H4 (cell line): ENCODE measurements at regions not wholly inside any gene's neighbourhood (a gene's known extent, or its start where the extent isn't known, plus 50 kb on each side); places are given as distances from the start of the nearest gene placed in this dataset.

Source experiments
- DNase-seq: peaks from one replicate; pipeline ENCODE4 v3.0.0-alpha.2; 2015; ENCODE audit warnings: low spot score

DNA sequence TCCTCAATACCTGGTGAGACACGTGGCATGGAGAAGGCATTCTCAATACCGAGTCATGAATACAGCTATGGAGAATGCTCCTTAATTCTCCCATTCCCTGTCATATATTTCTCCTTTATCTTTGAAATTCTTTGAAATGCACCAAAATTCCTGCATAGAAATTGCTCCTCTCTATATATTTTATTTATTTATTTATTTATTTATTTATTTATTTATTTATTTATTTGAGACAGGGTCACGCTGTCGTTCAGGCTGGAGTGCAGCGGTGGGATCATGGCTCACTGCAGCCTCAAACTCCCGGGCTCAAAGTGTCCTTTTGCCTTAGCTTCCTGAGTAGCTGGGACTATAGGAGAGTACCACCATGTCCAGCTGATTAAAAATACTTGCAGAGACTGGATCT is 190.3 kb upstream of the MAF start:
- no peak for DNase-seq

DNA sequence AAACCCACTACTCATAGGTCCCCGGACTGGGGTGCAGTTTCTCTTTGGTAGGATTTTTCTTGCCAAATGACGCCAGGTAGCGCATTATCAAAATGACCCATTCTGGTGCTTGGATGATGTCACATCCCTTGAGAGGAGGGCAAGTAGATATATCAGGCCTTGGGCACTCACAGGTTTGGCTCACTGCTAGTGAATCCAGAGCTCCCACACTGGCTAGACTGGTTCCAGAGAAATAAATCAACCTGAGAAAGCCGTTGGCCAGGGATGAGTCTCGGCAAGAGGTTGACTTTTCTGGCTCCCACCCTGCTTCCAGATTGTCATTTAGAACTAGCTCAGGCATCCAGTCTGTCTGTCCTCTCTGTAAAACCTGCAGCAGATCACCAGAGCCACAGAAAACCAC is 188.4 kb upstream of the MAF start:
- DNase-seq = no peak

DNA sequence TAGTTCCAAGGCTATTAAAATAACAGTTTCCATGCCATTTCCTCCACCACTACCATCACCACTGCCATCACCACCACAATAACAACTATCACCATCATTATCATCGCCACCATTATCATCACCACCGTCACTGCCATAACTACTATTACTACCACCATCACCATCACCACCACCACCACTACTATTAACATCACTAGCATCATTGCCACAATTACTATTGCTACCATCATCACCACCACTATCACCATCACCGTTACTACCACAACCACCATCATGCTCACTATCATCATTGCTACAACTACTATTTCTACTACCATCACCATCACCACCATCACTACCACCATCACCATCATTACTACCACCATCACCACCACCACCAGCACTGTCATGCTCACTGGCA is 185.9 kb upstream of the MAF start:
- no peak for DNase-seq

DNA sequence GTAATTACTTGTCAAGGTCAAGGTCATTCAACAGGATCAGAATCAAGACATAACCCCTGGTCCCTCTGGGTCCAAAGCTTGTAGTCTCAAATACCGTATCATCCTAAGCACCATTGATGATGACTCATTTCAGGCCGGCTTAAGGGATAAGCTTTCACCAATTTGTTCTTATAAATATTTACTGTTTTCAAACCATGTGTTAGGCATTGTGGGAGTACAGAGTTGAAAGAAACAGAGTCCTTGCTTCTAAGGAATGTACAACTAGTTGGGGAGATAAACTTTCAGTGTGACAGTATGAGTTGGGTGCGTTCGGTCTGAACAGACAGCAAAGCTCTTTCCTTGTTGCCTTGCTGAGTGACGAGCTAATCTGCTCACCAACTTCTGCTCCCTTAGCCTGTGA is 183.5 kb upstream of the MAF start:
- DNase-seq = peak; percentile 63

DNA sequence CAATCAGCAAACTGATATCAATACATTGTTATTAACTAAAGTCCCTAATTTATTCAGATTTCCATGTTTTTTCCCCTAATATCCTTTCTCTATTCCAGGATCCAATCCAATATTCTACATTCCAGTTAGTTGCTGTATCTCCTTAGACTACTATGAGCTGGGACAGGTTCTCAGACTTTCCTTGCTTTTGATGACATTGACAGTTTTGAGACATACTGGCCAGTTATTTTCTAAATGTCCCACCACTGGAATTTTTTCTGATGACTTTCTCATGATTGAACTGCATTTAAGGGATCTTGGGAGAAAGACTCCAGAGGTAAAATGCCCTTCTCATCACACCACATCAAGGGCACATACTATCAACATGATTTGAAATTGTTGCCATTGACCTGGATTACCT is 177.1 kb upstream of the MAF start:
- DNase-seq = no peak

DNA sequence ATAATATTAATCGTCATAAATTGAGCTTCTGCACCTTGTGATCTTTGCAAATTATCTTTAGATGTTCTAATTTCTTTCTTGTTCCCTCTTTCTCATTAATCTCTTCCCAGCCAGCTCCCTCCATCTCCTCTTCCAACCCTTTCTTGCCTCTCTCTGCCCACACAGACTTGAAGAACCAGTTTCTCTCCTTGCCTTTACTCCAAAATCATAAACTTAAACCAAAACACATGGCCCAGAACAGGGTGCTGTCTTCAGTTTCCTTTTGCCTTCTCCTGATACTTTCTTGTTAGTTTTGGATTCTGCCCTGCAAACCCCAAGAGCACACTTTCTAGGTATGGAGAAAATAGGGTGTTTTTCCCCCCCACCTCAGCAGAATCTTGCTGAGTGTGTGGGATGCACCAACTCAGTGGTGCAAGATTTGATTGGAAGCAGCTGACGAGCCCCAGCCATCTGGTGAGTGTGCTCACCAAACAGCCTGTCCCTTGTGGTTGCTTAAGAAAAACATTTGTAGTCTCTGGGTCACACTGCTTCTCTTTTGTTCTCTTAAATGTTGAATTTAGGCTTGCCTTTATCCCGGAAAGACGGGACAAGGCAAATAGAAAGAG is 175.8 kb upstream of the MAF start:
- DNase-seq = peak; percentile 59

DNA sequence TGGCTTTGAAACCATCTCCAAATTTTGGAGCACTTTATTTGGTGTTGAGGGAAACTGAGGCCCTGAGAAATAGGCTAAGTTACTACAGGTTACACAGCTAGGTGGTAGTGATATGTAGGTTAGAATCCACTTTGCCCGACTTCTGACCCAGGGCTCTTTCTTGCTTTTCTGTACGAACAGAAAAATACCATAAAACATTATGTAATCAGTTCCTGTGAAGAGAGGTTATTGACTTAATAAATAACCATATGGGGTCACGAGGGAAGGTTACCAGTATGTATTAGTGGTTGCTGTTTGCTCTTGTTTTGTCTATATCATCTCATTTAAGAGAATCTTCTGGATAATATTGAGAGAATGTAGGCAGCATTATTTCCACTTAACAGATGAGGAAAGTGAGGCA is 172.2 kb upstream of the MAF start:
- DNase-seq = no peak

DNA sequence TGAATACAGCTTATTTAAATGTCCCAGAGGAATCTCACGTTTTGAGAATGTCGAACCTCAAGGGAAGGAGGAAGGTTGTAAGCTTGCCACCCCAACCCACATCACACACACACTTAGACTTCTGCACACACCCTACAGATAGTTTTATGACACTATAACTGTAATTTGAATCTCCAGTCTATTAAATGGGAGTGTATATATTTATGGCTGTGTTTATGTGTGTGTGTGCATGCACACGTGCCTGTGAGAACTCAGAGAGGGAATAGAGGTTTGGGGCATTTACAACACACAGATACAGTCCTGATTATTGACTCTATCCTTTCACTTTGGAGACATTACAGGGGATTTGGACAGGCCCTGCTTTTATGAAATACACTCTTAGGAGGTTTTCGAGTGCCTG is 171.5 kb upstream of the MAF start:
- no peak for DNase-seq

DNA sequence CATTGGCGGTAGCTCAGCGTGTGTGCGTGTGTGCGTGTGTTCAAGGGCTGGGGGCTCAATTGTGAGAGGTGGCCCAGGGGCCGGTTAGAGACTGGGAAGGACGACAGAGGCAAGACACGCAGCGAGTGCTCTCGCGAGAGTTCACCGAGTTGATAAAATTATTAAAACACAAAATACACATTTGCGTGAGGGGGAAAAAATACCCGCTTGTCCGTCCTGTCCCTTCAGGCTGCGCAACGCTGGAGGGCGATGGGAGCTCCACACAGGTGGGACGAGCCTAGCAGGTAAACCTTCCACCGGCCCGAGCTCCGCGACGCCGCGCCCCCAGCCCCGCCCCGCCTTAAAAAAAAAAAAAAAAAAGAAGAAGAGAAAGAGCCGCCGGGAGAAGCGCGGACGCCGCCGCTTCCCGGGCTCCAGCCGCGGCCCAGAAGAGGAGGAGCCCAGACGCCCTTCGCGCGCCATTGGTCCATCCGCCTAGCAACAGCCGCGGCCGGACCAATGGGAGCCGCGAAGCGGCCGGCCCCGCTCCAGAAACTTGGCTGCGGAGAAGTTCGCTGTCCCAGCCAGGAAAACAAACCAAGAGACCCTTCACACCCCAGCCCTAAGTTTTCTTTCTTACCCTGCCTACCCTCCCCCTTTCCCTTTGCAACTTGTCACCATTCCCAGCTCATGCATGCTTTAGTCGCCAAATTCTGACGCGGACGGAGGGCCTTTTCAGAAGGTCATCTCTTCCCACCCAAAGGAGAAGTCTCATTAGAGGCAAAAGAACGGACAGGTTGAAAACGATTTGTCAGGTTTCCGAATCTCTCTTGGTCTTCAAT is 169.9 kb upstream of the MAF start:
- peak; percentile 80 for DNase-seq

DNA sequence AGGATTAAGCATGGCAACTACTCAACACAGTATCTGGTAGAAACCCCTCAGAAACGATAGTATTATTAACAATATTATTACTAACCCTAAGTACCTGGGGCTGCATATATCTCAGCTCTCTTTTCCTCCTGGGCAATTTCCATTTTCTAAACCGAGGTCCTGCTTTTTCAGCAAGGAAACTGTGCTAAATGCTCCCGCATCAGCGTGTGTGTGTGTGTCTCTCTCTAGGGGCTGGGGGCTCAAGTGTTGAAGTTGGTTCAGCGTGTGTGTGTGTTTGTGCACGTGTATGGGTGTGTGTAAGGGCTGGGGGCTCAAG is 169.3 kb upstream of the MAF start:
- no peak for DNase-seq

DNA sequence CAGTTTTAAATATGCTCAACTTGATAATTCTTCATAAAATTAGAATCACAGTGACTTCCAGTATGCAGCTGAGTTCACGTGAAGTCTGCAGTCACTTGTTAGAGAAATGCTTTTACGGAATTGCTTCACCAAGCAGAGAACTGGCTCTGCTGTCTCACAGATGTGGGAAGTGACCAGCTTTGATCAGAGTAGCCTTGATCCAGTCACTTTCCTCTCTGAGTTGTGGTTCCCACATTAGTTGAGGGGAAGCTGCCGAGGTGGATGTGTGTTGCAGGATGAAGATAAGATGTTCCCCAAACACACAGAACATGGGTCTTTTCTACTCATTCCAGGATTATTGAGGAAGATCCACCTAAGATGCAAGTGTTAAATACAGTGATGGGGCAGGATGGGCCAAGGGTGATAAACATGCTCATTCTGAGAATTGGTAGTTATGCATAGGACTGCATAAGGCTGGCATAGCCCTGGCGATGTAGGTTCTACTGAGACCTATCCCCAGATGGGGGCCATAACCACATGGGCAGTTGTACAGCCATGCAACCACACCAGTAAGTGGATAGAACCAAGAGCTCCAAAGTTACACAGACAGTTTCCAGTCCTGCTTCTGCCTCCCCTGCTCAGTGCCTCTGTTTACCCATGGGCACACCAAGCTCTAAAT is 168.9 kb upstream of the MAF start:
- no peak for DNase-seq

DNA sequence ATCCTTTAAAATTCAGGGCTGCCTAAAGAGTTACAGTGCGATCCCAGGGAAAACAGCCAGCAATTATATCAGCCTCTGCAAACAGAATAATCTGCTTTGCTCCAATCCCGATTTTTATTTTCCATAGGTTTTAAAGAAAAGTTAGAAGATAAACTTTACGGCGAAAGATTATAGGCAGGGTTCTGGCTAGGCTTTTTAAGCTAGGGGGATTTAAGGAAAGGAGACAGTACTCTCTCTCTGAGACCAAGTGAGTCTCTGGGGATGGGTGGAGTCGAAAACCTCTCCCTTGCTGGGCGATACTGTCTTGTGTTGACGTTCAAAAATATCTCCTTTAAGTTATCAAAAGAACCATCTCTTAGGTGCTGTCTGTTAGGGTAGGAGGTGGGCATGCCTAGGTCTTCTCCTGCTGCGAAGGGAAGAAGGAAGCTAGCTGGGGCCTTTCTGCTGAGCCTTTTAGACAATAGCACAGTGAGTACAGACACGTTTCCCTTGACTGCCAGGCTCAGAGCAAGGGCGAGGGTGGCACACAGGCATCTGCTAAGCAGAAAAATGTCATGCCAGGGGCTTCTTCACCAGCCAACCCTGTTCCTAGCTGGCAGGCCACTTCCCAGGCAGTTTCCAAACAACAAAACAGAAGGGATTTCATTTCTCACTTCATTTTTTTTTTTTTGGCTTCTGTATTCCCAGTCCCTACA is 167.9 kb upstream of the MAF start:
- no peak for DNase-seq

DNA sequence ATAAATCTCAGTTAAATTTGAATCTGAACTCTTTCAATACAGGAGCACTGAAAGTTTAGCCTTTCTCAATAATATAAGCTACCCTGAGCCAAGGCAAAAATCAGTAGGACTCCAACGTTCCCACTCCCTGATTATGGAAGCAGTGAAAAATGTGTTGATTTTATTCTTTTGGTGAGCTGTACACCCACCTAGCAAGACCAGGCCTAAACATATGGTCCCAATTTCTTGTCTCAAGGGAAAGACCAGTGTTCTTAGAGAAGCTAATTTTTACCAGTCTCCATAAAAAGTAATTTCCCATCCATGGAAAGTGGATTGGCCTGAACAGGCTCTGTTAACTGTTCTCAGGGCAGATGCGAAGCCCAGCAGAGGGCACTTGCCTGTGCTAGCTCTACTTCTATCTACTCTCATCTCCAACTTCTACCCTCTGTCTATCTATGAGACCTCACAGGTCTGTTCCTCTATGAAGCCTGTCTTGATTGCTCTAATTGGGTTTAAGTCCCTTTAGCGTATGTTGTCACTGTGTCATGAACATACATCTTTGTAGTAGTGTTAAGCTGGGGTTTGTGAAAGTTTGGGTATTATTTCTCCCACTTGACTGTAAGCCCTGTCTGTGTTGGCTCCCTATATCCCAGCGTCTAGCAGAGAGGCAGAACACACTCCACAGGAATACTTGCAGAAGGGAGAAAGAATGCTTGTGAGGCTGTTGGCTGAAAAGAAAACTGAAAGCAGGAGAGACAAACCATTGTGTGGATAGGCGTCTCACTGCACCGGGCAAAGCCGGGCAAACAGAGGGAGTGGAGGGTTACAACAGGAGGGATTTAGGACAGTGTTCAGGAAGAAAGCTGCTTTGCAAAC is 167.1 kb upstream of the MAF start:
- DNase-seq = peak; percentile 17

DNA sequence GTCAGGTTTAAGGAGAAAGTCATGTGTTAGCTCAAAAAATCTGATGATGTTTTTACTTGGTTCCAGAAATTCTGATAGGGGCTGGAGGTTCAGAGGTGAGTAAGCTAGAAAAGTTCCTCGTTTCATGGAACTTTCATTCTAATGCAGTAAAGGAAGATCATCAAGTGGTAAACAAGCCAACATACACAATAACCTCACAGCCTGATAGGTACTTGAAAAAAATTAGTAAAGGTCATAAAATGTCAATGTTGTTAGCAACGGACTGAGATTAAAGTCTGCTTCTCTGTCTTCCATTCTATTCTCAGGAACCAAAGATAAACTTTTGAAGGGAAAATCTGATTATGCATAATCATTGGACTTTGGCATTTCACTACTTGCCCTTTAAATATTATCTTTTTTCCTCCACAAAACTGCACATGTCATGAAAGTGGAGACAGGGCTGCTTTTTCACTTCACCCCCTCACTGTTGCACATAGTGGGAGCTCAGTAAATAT is 165.4 kb upstream of the MAF start:
- no peak for DNase-seq

DNA sequence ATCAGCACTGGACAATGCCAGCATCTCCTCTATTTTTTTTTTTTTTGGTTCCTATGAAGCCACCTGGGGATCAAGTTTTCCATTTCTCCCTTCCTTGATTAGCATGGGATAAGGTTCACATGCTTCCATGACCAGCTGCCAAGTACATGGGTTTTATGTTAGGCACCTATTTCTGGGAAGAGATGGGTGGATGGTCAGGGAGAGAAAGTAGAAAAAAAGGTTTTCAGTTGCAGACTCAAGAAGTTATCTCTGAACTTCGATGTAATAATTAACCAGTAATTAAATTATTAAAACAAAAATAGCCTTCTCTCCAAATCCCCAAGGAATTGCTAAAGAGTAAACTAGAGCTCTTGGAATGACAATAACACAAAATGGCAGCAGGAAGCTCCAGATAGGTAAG is 164.9 kb upstream of the MAF start:
- no peak for DNase-seq

DNA sequence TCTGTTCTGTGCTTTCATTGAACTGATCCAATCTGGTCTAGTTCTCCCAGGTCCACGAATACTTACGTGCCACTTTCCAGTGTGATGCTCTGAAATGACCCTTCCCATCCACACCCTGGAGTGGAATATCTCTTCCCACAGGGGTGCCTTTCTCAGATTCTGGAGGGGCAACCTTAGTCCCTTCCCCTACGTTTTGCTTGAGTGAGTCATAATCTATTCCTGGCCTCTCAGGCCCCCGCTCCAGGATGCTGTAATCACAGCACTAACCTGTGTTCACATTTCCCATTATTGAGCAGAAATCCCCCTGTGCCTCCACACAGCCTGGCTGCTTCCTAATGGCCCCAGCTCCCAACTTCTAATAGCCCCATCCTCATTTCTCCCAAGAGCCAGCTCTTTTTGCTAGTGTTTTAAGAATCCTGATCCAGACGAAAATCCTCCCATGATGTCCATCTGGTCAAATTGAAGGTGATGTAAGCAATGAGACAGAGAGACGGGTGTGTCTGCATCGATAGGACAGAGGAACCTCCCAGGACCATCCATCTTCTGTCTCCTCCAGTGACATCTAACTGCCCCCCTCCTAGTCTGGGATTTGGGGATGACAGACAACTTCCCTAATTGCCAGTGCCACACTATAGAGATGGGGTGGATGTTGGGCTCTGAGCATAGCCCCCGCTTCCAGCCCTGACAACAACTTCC is 164.0 kb upstream of the MAF start:
- no peak for DNase-seq

DNA sequence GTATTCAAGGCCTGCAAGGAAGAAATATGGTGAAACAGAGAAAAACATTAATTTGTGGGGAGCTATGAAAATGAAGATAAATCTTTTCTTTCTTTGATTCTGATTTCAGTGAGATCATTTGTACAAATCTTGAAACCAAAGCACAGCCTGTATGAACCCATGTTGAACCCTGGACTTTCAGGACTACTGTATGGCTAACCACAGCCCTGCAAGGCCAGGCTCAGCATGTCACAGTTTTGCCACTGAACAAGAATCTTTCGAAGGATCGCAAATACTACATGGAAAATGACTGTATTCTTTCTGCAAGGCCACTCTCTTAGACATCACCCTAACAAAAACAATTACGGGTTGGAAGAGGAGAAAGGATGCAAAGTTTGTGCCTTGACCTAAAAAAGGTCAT is 161.7 kb upstream of the MAF start:
- DNase-seq = no peak

DNA sequence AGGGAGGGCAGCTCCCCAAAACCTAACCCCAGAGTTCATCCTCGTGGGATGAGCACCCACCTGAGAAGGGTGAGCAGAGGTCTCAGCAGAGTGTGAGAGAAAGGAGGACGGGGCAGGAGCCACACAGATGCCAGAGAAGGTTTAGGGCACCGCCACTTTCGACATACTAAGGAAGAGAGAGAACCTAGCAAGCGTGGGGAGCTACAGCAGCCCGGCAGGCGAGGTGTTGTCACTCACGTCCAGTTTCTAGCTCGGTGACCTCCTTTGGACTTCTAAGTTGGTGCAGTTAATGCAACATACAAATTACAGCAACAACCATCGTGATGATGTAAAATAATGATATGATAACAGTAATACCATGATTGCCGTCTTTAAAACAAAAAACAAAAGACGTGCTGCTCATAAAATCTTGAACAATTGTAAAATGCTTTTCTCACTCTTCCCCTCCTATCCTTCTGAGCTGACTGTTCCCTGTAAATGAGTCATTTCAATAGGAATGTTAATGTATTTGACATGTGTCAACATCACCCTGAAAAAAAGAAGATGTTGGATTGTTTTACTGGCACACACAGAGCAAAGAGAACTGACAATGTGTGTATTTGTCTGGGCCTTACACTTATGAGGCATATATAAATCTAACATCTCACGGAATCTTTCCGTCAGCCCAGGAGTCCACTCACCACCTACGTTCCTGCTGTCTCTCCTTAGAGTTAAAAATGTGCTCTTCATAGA is 158.2 kb upstream of the MAF start:
- DNase-seq = no peak

DNA sequence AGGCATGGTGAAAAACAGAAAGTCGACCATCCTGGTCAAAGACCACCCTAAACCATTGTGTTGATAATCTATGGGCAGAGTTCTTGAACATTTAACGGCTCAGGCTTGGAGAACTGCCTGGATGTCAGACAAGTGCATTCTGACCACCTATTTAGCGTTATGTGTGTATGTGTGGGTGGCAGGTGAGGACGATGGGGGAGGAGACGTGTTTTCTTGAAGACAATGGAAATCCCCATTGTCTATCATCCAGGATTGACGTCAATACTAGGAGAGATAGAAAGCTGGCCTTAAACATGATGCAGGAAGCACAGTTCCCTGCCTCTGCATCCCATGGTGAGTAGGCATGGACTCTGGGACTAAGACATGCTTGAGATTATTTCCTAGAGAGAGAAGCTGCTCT is 157.4 kb upstream of the MAF start:
- no peak for DNase-seq

DNA sequence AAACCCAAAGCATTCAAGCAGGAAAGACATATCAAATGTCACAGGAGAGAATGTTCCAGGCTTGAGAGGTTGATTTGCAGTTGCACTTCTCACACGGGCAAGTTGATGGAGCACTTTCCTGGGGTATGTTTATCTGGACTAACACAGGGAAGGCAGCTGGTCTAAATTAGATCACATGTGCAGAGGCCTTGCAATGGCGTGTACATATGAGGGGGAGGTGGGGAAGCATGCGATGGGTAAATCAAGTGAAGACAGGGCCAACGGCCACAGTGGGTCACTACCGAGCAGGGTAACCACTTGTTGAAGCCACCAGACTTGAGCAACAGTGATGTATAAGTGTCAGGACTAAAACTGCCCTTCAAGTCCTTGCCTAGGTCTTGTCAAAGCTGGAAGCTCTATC is 156.6 kb upstream of the MAF start:
- no peak for DNase-seq
